CD14-positive monocyte (primary cell): ENCODE measurements at regions not wholly inside any gene's neighbourhood (a gene's known extent, or its start where the extent isn't known, plus 50 kb on each side); places are given as distances from the start of the nearest gene placed in this dataset.

Source experiments
- DNase-seq, 3 donors: peaks; one replicate each; pipeline ENCODE4 v3.0.0-alpha.2; 2011 to 2022
- H2AFZ ChIP-seq: 2 replicates; pipeline ENCODE4 v1.6.0; 2012; ENCODE audit warnings: mild to moderate bottlenecking, low read depth, low read length, inconsistent platforms; ENCODE audit not compliant: insufficient read depth, poor library complexity, severe bottlenecking
- H3K27ac ChIP-seq, 2 donors: 1 replicate in 1 of 2; 2 replicates in 1 of 2; pipeline ENCODE4 v1.5.1; 2012 to 2013; ENCODE audit warnings: low read length in 2 of 2, control low read depth in 1 of 2, inconsistent platforms in 1 of 2, low read depth in 1 of 2, mild to moderate bottlenecking in 1 of 2
- H3K27me3 ChIP-seq, 2 donors: one replicate each; pipeline versions ENCODE4 v1.6.0 to v1.6.1; 2011 to 2013; ENCODE audit warnings: low read length in 2 of 2; ENCODE audit not compliant: control insufficient read depth in 2 of 2, insufficient read depth in 2 of 2
- H3K36me3 ChIP-seq, 2 donors: replicated peaks in 1 of 2; 1 replicate in 1 of 2; 2 replicates in 1 of 2; pipeline versions ENCODE4 v1.5.1 to v1.6.1; 2012 to 2013; ENCODE audit warnings: low read length in 2 of 2, control low read depth in 1 of 2, inconsistent platforms in 1 of 2, mild to moderate bottlenecking in 1 of 2; ENCODE audit not compliant: insufficient read depth in 2 of 2, control insufficient read depth in 1 of 2
- H3K4me1 ChIP-seq, 2 donors: 1 replicate in 1 of 2; 2 replicates in 1 of 2; pipeline versions ENCODE4 v1.5.1 to v1.6.1; 2012 to 2013; ENCODE audit warnings: low read length in 2 of 2, control low read depth in 1 of 2, inconsistent platforms in 1 of 2, mild to moderate bottlenecking in 1 of 2, moderate library complexity in 1 of 2; ENCODE audit not compliant: insufficient read depth in 2 of 2, control insufficient read depth in 1 of 2
- H3K4me2 ChIP-seq: replicated peaks from 2 replicates; pipeline ENCODE3; 2012; ENCODE audit warnings: low read length, moderate library complexity, mild to moderate bottlenecking; ENCODE audit not compliant: poor library complexity, severe bottlenecking; ENCODE audit errors: extremely low read depth
- H3K4me3 ChIP-seq, 3 experiments: fragments of 200-600 bp in 1 of 3; sonication (generic) in 1 of 3; replicated peaks in 1 of 3; 1 replicate in 2 of 3; 2 replicates in 1 of 3; pipeline ENCODE4 v1.5.1; 2011 to 2013; ENCODE audit warnings: low read length in 3 of 3, mild to moderate bottlenecking in 3 of 3, control low read depth in 2 of 3, low read depth in 2 of 3, inconsistent platforms in 1 of 3, moderate library complexity in 1 of 3
- H3K79me2 ChIP-seq: 2 replicates; pipeline ENCODE4 v1.6.0; 2012; ENCODE audit warnings: mild to moderate bottlenecking, control low read depth, inconsistent platforms, low read length, moderate library complexity; ENCODE audit not compliant: insufficient read depth
- H3K9ac ChIP-seq: 2 replicates; pipeline ENCODE4 v1.6.0; 2017; ENCODE audit warnings: low read length, mild to moderate bottlenecking; ENCODE audit not compliant: insufficient read depth, poor library complexity, severe bottlenecking
- H3K9me3 ChIP-seq, 2 donors: replicated peaks in 1 of 2; 1 replicate in 1 of 2; 2 replicates in 1 of 2; pipeline versions ENCODE4 v1.5.1 to v1.6.1; 2012 to 2013; ENCODE audit warnings: low read length in 2 of 2, control low read depth in 1 of 2; ENCODE audit not compliant: control insufficient read depth in 1 of 2, insufficient read depth in 1 of 2
- H4K20me1 ChIP-seq: 2 replicates; pipeline ENCODE4 v1.6.0; 2012; ENCODE audit warnings: mild to moderate bottlenecking, low read length, control low read depth, moderate library complexity; ENCODE audit not compliant: insufficient read depth
- H3K27ac Mint-ChIP-seq, 7 donors: one replicate each; pipeline ENCODE4 v1.8.0; 2020; ENCODE audit warnings: mild to moderate bottlenecking in 7 of 7, mixed read lengths in 7 of 7, moderate library complexity in 6 of 7, inconsistent platforms in 2 of 7
- H3K27me3 Mint-ChIP-seq, 3 donors: one replicate each; pipeline ENCODE4 v1.8.0; 2021 to 2022; ENCODE audit warnings: low read depth in 3 of 3, mild to moderate bottlenecking in 3 of 3, mixed read lengths in 3 of 3, moderate library complexity in 3 of 3, inconsistent platforms in 1 of 3
- H3K36me3 Mint-ChIP-seq, 2 donors: one replicate each; pipeline ENCODE4 v1.8.0; 2020; ENCODE audit warnings: mixed read lengths in 2 of 2, inconsistent platforms in 1 of 2, mild to moderate bottlenecking in 1 of 2
- H3K4me1 Mint-ChIP-seq: one replicate; pipeline ENCODE4 v1.8.0; 2020; ENCODE audit warnings: mild to moderate bottlenecking, mixed read lengths
- H3K4me3 Mint-ChIP-seq, 2 donors: one replicate each; pipeline ENCODE4 v1.8.0; 2020; ENCODE audit warnings: mild to moderate bottlenecking in 2 of 2, mixed read lengths in 2 of 2, moderate library complexity in 1 of 2
- H3K9me3 Mint-ChIP-seq, 7 donors: one replicate each; pipeline ENCODE4 v1.8.0; 2020 to 2022; ENCODE audit warnings: mixed read lengths in 7 of 7, mild to moderate bottlenecking in 6 of 7, moderate library complexity in 6 of 7, inconsistent platforms in 2 of 7
- CTCF ChIP-seq: fragments of 200-600 bp; IDR thresholded peaks from one replicate; pipeline ENCODE4 v1.8.0; 2022; ENCODE audit warnings: antibody characterized with exemption, mild to moderate bottlenecking
- WGBS: methylation state at CpG from one replicate; pipeline ENCODE4 v1.1.5; 2013; ENCODE audit warnings: missing lambda C conversion rate; ENCODE audit not compliant: insufficient coverage; 5-methylcytosine and 5-hydroxymethylcytosine counted together
- intact Hi-C, 2 donors: fragments of 100-400 bp; cut with micrococcal nuclease; formaldehyde crosslinking; loops; one replicate each; pipeline versions ENCODE4 v1.15.0 to v1.15.1; 2023

- Mint-ChIP-seq H3K4me3 (no peak overlapping the region), H3K36me3 (no peaks in the 10 kb centered on the region), H3K27ac (no peak overlapping the region), H3K9me3 (no peaks in the 10 kb centered on the region), H3K4me1 (peaks cover 8% of the 10 kb centered on the region), H3K27me3 (peaks cover 0 to 2% (median 0%) of the 10 kb centered on the region in 3 donors)
- 100% methylated on average over 1 of the region's 2 CpGs for WGBS
- no peak overlapping the region for H3K27ac ChIP-seq
- no peaks in the 10 kb centered on the region for H3K36me3 ChIP-seq
- H4K20me1 ChIP-seq = no peaks in the 10 kb centered on the region
- no peak for TF ChIP-seq CTCF
- intact Hi-C loops = no loop called here
- no peak overlapping the region for H3K4me3 ChIP-seq
- H3K9me3 ChIP-seq = no peaks in the 10 kb centered on the region
- peaks cover 0 to 3% of the 10 kb centered on the region in 2 donors for H3K4me1 ChIP-seq
- no peak overlapping the region for H3K4me2 ChIP-seq
- no peak overlapping the region for H2AFZ ChIP-seq
- no peaks in the 10 kb centered on the region for H3K27me3 ChIP-seq
- DNase-seq = no peak
- H3K9ac ChIP-seq = no peak overlapping the region
- no peaks in the 10 kb centered on the region for H3K79me2 ChIP-seq
Observed at GRCh38 chr7:96497567-96497966, 175.7 kb upstream of the SLC25A13 start.

- no CpG with 5 or more reads among the region's 6 CpGs for WGBS
Observed at GRCh38 chr7:96495751-96496216, 173.9 kb upstream of the SLC25A13 start.

More at GRCh38 chr7:96495751-96496216, 173.9 kb upstream of the SLC25A13 start:
- no peak overlapping the region for H3K4me2 ChIP-seq
- H3K79me2 ChIP-seq = no peaks in the 10 kb centered on the region
- H3K36me3 Mint-ChIP-seq = no peaks in the 10 kb centered on the region
- no peaks in the 10 kb centered on the region for H3K27me3 ChIP-seq
- TF ChIP-seq CTCF = no peak
- no peak for DNase-seq
- intact Hi-C loops = no loop called here
- H3K4me1 ChIP-seq = peaks cover 0 to 3% of the 10 kb centered on the region in 2 donors
- no peaks in the 10 kb centered on the region for H3K36me3 ChIP-seq
- no peaks in the 10 kb centered on the region for H3K9me3 ChIP-seq
- H3K9me3 Mint-ChIP-seq = no peaks in the 10 kb centered on the region
- H2AFZ ChIP-seq = peak overlapping the region; percentile 20
- H3K4me3 ChIP-seq = no peak overlapping the region
- peaks cover 0 to 2% (median 0%) of the 10 kb centered on the region in 3 donors for H3K27me3 Mint-ChIP-seq
- no peak overlapping the region for H3K27ac ChIP-seq
- H4K20me1 ChIP-seq = no peaks in the 10 kb centered on the region
- no peak overlapping the region for H3K4me3 Mint-ChIP-seq
- peak overlapping the region in 1 of 7 donors; percentile 45 for H3K27ac Mint-ChIP-seq
- H3K4me1 Mint-ChIP-seq = peaks cover 10% of the 10 kb centered on the region
- H3K9ac ChIP-seq = no peak overlapping the region
